Loucy (cell line): ENCODE measurements at regions not wholly inside any gene's neighbourhood (a gene's known extent, or its start where the extent isn't known, plus 50 kb on each side); places are given as distances from the start of the nearest gene placed in this dataset.

Source experiments
- EZH2phosphoT487 ChIP-seq: fragments of 200-600 bp; IDR thresholded peaks from 2 replicates; pipeline ENCODE4 v1.6.1; 2018; ENCODE audit warnings: antibody characterized with exemption, mild to moderate bottlenecking, moderate library complexity, borderline replicate concordance
- TF ChIP-seq, protein P1 (sequence below): fragments of 200-600 bp; sonication (generic); conservative IDR thresholded peaks from 2 replicates; pipeline ENCODE4 v1.5.1; 2014; ENCODE audit warnings: mild to moderate bottlenecking, antibody characterized with exemption, low read length

DNA sequence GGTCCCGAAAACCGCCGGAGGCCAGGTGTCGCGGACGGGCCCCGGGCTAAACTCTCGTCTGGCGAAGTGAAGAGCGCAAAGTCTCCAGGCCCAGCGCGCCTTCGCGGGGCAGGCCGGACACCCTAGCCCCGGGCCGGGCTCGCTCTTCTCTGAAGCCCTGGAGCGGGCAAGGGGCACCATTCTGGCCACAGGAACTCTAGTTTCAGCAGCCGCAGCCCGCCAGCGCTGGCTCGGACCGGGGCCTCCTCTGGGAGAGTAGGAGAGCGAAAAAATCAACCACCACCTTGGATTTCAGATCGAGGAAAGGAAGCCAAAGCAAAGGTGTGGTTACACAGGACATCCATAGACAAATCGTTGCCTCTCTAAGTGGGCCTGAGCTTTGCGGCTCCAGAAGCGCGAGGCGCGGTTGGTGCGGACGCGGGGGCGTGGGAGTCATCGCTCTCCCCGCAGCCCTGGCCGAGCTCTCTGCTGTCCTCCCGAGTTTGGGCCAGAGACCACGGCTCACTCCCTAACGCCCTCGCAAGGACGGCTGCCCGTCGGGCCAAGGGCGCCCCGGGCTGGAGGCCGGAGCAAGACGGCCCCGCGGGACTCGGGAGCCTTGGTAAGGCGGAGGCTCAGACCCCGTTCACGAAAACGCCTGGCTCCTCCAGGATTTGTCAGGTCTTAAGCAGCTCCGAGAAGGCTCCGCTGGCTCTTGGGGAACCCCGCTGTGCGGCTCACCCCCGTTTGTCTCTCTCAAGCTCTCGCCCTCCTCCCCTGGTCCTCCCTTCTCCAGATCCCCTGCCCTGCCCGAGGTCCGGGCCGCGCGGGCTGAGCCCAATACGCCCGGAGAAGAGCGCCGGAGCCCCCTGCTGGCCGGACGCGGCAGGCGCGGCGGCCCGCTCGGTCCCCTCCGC, 132.9 kb upstream of the DPYD start:
- TF ChIP-seq, protein P1, sequence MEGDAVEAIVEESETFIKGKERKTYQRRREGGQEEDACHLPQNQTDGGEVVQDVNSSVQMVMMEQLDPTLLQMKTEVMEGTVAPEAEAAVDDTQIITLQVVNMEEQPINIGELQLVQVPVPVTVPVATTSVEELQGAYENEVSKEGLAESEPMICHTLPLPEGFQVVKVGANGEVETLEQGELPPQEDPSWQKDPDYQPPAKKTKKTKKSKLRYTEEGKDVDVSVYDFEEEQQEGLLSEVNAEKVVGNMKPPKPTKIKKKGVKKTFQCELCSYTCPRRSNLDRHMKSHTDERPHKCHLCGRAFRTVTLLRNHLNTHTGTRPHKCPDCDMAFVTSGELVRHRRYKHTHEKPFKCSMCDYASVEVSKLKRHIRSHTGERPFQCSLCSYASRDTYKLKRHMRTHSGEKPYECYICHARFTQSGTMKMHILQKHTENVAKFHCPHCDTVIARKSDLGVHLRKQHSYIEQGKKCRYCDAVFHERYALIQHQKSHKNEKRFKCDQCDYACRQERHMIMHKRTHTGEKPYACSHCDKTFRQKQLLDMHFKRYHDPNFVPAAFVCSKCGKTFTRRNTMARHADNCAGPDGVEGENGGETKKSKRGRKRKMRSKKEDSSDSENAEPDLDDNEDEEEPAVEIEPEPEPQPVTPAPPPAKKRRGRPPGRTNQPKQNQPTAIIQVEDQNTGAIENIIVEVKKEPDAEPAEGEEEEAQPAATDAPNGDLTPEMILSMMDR = peak; percentile 58
- no peak for TF ChIP-seq EZH2phosphoT487
